GM18867 (cell line): ENCODE measurements at regions not wholly inside any gene's neighbourhood (a gene's known extent, or its start where the extent isn't known, plus 50 kb on each side); places are given as distances from the start of the nearest gene placed in this dataset.
"Not testable (repeated sequence)": the region's sequence is repeated elsewhere in the genome, so short reads cannot be mapped to it uniquely, and the experiment has no call there.

Experiments
- ATAC-seq: cut with Tn5 transposase; IDR thresholded peaks from one replicate; pipeline ENCODE4 v1.9.1; 2021; ENCODE audit warnings: mild to moderate bottlenecking, moderate library complexity; ENCODE audit not compliant: unreplicated experiment

- no peak for ATAC-seq
These were observed 115.5 kb downstream of the BUB3 start for GRCh38 chr10:123269675-123270074.

- no peak for ATAC-seq
These were observed 116.0 kb downstream of the BUB3 start for GRCh38 chr10:123270221-123270620.

- no peak for ATAC-seq
These were observed 116.6 kb downstream of the BUB3 start for GRCh38 chr10:123270806-123271205.

GRCh38 chr10:123272171-123272570 is 118.0 kb downstream of the BUB3 start:
- no peak for ATAC-seq

DNA sequence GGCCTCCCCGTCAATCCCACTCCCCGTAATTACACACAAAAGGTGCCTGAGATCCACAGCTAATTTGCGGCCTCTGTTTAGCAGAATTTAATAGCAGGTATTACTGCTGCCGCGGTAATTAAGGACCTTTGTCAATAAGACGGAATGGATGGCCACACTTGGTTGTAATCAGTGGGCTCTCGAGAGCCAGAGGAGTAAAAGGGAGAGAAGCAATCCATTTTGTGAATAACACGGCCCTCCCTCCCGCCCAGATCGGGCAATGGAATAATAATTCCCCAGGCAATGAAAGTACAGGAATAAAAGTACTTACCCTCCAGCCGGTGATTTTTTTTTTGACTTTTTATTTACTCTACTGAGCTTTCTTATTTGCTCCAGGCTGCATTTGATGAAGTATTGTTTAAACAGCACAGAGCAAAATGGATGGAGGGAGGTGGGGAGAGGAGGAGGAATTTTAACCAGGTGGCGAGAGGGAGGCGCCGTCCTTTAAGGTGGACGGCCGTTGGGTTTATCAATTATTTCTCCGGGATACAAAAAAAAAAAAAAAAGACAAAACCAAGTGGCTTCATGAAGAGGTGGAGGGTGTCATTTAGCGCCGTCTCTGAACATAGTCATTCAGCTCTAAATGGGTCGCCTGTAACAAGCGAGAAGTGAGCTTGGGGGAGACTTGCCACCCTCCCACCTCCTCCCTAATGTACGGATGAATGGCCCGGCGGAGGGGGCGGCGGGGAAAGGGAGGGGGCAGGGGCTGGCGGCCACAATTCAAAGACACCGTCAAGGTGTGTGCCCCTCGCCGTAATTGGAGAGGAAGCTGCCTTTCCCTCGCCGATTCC is 120.3 kb downstream of the BUB3 start:
- no peak for ATAC-seq

GRCh38 chr10:123275136-123275564 is 120.9 kb downstream of the BUB3 start:
- no peak for ATAC-seq

DNA sequence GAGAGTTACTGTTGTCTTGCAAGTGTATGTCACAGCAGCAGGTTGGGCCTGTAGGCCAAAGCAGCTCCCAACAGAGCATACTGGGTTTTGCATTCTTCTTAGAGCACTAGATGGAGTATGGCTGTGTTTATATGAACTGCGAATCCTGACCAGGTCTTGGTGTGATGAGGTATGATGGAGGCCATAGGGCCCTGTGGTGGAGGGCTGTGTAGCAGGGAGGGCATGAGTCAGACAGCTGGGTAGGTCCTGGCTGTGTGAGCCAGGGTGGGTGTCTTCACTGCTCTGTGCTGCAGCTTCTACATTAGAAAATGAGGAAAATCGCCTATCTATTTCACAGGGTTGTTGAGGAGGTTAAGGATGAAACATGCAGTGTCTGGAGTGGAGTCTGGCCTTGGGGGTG is 124.2 kb downstream of the BUB3 start:
- ATAC-seq: no peak

GRCh38 chr10:123283371-123283770 is 129.2 kb downstream of the BUB3 start:
- not testable (repeated sequence) for ATAC-seq

GRCh38 chr10:123284022-123284421 is 129.8 kb downstream of the BUB3 start:
- no peak for ATAC-seq

DNA sequence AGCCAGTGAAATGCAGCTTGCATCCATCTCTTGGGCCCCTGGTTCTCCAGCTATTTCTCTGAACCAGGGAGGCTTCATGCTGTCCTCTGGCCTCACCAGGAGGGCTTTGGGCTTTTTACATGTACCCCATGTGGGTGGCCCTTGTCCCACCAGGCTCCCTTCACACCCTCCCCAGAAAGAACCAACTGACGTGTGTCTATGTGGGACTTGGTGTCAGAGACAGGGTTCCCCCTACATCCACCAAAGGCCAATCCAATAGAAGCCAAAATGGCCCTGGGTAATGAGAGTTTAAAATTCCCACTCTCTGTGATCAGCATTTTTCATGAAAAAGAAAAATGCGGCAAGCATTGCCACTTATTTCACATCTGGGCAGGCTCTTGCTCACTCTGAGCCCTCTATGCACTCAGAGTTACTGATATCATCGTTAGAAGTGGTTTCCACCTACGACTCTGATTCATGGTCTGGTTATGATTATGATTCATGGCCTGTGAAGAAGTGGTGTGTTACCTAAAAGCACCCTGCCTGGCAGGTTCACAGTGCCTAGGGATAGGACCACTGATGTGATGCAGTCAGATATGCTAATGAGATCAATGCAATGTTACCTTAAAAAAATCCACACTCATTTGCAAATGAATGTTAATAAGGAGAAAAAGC is 133.5 kb downstream of the BUB3 start:
- no peak for ATAC-seq

GRCh38 chr10:123289432-123289831 is 135.2 kb downstream of the BUB3 start:
- no peak for ATAC-seq

DNA sequence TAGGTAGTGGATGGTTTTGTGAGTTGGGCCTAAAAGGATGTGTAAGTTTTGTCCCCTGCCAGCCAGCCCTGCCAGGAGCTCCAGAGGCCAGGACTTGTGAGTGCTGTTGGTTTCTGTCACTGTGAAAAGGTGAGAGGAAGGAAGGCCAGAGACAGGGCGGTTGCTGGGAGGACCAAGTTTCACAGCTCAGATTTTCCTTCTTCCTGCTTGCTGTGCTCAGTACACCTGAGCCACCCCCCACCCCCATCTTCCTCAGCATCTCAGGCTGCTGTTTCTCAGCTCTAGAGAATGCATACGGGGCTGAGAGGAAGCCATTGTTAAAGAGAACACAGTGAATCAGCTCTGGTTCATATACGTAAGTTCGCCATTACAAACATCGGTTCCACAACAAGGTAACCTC is 139.9 kb downstream of the BUB3 start:
- ATAC-seq: no peak

GRCh38 chr10:123294886-123295285 is 140.7 kb downstream of the BUB3 start:
- ATAC-seq: no peak

DNA sequence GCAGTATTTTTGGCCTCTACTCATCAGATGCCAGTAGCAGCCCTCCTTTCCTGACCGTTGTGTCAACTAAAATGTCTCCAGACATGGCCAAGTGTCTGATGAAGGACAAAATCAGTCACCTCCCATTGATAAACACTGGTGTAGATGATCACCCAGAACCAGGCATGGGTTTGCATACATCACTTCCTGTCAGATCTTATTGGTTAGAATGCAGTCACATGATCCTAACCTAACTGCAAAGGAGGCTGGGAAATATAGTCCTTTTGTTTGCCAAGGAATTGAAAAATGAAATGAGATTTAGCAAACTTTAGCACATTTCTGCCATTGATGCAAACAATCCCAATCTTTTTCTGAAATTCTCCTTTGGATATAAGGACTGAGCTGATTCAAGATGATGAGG is 141.4 kb downstream of the BUB3 start:
- ATAC-seq: no peak

- no peak for ATAC-seq
These were observed 143.0 kb downstream of the BUB3 start for GRCh38 chr10:123297175-123297574.

DNA sequence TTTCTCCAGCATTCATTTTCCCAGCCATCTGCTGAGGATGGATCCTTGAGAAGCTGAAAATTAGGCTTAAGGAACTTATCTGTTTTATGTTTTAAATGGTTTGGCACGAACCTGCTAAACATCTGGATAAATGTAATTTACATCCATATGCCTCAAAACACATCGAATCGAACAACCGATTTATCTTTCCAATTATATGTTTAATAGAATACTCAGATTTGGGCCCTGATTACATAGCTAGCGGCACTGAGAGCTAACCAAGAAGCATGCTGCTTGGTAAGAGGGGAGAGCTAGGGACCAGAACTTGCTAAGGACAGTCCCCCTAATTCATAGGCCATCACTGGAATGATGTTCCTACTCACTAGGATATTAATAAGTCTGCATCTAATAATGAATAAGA is 144.4 kb downstream of the BUB3 start:
- ATAC-seq: no peak

DNA sequence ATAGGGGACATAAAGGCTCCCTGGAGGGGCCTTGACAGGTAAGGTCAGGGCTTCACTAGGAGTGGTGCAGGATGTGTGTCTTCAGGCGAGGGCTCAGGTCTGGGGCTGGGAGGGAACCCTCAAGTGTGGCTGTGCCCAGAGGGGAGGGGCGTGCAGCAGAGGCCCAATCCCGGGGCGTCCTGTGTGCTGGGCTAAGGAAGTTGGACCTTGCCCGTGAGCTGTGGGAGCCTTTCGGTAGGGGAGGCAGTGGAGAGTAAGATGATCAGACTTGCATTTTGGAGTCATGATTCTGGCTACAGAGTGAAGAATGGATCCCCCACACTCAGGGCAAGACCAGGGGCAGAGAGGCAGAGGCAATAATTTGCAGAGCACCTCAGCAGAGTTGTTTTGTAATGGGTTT is 145.4 kb downstream of the BUB3 start:
- no peak for ATAC-seq

DNA sequence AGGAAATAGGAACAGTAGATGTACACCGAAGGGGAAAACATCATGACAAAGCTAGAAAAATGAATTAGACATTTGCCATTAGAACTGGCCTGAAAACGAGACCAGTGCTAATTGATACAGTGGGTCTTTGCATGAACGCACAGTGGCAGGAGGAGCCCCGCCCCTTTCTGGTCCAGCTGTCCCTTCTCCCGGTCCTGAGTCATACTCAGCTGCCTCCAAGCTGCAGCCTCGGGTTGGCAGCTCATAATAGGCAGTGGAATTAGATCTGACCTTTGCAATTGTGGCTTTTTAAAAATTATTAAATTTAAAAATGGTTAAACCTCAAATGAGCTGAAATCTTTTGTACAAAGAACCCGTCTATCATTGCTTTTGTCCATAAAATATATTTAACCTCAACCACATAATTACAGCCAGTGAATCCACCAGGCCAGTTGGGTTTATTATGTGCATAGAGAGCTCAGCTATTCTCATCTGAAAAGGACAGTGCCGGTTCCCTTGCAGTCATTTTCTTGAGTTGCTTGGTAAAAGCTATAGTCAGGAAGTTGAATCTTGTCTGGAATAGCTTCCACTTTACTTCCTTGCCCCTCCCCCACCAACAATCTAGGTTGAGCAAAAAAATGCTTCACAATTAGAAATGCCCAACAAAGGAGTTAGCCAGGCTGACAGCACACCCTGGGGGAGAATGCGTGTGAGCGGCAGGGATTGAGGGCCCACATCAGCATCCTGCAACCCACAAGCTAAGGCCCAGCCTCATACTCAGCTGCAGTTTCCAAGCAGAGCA is 147.1 kb downstream of the BUB3 start:
- ATAC-seq: no peak

DNA sequence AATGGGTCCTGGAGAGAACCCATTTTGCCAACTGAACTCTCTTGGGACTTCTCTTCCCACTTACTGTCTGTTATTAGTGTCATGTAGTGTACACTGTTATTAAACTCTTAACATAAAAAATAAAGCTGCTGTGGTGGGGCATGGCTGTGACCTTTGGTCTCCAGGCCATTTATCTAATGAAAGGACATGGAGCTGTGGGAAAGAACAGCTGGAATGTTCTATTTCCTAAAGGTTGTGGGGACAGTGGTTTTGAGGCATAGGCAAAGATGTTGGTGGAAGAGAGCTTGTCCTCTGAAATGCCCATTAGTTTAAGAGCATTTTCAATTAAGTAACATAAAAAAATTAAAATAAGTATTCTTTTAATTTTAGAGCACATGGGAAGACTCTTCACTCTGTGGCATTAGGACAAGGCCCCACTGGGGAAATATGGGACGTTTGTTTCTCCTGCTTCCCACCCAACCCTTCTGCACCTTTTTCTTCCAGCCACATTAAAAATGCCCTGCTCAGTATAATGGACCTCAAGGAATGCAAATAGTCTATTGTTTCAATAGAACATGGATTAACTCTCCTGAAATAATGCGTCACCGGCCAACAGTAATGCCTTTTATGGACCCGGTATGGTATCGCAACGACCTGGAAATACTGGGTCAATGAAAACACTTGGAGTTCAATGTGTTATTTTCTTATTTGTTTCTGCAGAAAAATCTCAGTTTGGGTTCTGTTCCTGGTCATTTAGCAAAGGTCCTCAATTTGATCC is 149.6 kb downstream of the BUB3 start:
- no peak for ATAC-seq

GRCh38 chr10:123305671-123306070 is 151.5 kb downstream of the BUB3 start:
- ATAC-seq: no peak

DNA sequence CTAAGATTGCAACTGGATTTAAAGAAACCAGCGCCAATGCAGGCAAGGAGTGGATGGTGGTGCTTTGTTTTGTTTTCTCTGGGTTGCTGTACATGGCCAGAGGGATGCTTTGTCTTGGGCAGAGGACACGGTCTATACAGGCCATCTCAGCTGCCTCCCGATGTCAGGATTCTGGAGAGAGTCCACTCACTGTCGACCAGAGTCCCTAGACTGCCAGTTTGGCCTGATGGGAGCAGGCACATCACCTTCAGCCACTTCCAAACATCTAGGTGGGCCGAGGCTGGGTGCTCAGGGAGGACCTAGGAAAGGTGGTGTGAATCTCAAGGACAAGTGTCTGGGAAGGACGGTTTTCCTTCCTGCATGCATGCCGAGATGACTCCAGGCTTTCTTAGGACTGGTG is 152.1 kb downstream of the BUB3 start:
- ATAC-seq: no peak
